ENCODE measurements at regions not wholly inside any gene's neighbourhood (a gene's known extent, or its start where the extent isn't known, plus 50 kb on each side); places are given as distances from the start of the nearest gene placed in this dataset.
"Not testable (repeated sequence)": the region's sequence is repeated elsewhere in the genome, so short reads cannot be mapped to it uniquely, and the experiment has no call there.

DNA sequence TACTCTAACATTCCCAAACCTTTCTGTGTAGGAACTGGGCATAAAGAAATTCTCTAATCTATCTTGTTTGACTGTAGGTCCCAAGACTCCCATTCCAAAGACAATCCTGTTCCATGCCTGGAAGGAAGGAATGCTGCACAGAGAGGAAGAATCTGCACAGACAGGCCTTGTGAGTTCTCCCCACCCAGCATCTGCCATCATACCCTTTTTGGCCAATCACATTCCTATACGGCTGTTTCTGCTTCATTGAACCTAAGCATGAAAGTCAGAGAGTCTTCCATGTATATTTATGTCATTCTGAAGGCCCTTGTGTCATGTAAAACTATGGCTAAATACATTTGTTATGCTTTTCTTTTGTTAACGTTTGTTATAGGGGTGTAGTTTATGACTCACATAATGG, 667.7 kb upstream of the IGFBP7 start:
- DNase-seq: no peak

DNA sequence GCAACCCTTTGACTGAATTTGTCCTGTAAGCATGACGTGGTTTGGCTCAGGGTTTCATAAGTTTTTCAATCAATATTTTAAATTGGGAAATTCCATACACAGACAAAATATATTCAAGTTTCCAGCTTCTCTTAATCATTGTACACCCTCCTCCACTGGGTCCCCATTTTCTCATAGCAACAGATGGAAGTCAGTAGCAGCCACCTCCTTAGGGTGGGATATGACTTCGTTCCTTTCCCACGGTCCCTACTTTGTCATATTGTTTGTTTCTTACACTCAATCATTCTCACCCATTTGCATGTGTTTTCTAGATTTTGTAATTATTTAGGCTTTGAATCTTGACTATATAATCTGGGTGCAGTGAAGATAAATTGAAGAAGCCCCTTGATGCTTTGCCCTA, 664.5 kb upstream of the IGFBP7 start:
- no peak for DNase-seq

DNA sequence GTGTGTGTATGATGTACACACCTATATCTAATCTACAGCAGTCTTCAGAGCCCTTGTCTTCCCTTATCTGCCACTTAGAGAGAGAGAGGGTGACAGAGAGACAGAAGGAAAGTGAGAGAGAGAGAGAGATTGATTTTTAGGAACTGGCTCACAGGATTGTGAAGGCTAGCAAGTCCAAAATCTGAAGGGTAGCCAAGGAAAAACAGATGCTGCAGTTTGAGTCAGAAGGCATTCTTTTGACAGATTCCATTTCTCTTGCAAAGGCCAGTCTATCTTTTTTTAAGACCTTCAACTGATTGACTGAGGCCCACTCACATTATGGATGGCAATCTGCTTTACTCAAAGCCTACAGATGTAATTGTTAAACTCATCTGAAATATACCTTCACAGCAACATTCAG, 664.0 kb upstream of the IGFBP7 start:
- no peak for DNase-seq

DNA sequence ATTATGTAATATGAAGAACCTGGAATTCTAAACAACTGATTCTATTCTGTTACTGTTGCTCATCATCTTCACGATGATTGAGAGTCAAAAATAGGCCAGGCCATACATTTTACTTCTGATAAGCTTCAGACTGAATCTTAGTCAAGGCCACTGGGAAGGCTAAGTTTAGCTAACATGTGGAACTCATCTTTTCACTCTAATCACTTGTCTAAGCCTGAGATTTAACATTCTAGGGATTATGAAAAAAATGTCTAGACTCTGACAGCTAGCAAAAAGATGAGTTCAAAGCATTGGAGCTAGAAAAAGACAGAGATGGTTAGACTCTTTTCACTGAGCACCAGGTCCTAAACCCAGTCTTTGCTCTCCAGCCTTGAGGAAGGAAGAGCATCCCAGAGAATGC, 656.2 kb upstream of the IGFBP7 start:
- DNase-seq: no peak

DNA sequence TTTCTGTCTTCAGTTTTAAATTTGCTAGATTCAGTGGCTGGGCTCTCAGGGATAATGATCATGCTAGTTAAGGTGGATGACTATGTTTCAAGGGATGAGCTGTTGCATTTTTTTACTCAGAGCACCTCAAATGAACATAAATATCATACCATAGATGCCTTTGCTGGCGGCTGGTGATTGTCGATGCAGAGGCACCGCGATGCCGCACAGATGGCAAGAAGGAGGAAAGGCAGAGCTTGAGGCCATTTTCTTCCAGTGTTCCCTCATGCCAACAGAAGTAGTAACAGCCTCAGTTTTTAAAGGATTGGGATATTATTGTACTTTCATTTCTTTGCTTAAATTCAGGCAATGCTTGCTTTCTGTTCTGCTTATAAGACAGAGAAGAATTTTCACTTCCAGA, 654.7 kb upstream of the IGFBP7 start:
- DNase-seq: no peak

DNA sequence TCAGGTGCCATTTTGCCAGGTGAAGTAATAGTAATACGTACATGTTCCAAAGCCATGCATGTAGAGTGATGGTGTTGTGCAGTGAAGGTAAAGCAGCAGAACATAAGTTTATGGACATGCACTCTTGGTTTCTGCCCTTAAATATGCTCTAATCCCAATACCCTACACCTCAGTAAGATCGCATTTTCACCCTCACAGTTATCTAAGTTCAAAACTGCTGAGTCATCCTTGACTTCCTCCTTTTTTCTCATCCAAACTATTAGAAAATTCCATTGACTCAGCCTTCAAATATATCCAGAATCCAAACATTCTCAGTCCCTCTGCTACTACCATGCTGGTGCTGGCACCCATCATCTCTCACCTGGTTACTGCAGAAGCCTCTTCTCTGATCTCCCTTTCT, 652.9 kb upstream of the IGFBP7 start:
- no peak for DNase-seq

DNA sequence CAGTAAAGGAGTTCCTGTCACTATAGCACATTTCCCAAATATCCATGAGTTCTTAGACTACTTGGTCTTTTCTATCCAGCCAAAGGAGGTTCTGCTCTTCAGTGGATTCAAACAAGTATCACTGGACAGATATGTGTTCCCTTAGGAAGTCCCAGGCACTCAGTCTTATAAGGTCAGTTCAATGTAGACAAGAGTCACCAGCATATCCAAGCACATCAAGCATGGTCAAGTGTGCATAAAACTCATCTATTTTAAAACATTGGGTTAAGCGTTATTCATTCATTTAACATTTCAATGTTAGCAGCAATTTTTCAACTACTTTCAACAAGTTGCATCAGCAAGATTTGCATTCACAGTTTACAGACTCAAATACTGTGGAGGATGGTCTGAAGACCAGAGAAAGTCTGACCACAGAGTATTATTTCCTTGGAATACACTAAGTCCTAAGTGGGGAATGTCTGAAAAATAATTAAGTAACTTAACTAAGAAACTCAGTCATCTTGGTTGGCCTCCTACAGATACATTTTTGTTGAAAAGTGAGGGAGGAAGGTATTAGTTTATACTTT, 630.5 kb upstream of the IGFBP7 start:
- DNase-seq: no peak

DNA sequence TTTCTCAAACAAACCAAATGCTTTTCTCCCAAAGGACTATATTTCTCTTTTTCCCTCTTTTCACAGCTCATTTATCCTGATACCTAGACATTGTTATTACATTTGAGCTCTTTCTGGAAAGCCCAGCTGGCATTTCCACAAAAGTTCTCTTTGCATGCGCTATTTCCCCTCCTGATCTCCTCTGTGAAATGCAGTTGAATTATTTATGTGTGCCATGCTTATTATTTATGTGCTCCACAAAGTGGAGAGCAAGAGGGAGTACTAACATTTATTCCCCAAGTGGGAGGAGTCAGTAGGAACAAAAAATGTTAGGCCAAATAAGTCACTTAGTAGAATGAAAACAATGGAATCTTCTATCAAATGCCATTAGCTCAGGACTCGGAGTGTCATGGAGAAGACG, 626.6 kb upstream of the IGFBP7 start:
- DNase-seq: no peak

DNA sequence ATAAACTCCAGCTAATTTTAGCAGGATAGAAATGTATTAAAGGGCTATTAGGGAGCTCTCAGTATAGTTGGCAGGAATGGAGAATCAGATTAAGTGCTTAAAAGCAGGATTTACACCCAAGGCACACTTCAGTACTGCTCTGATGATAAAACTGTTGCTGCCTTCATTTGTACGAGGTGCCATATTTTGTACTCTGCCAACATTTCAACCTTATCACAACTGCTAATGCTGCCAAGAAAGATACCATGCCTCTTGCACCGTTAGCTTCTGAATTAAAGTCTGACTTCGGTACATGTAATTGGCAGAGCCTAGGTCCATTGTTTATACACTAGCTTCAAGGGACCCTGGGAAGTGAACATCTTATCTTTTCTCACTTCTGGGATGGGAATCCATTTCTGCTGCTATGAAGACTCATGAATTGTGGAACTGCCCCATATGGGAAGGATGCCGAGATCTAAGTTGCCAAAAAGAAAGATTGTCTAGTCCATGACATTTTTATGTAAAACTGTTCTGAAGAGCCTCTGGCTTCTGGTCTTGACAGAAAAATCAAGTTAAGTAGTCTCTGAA, 624.0 kb upstream of the IGFBP7 start:
- DNase-seq: no peak

DNA sequence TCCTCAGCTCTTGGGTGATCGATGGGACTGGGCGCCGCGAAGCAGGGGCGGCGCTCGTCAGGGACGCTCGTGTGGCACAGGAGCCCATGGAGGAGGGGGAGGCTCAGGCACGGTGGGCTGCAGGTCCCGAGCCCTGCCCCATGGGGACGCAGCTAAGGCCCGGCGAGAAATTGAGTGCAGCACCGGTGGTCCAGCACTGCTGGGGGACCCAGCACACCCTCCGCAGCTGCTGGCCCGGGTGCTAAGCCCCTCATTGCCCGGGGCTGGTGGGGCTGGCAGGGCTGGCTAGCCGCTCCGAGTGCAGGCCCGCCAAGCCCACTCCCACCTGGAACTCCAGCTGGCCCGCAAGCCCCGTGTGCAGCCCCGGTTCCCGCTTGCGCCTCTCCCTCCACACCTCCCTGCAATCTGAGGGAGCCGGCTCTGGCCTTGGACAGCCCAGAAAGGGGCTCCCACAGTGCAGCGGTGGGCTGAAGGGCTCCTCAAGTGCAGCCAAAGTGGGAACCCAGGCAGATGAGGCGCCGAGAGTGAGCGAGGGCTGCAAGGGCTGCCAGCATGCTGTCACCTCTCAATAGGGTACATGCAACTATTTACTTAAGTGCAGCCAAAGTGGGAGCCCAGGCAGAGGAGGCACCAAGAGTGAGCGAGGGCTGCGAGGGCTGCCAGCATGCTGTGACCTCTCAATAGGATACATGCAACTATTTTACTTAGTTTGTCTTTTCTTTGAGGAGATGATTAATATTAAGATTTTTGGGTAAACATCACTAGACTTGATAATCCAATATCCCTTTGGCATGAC, 619.8 kb upstream of the IGFBP7 start:
- DNase-seq: not testable (repeated sequence)

DNA sequence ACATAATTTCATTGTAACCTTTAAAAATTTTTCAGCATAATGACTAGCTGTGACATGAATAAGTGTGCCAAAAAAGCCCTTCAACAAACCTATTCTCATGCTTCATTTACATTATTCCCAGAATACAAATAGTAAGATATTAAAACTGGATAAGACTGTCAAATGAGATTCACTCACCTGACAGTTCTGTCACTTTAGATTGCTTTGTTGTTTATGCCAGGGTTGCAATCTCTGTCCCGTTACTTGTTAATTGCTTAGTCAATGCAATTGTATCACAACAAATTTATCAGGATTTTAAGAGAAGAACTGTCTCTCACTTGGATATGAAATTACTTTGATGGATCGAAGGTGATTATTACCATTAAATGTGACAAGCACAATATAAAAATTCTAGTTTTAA, 616.0 kb upstream of the IGFBP7 start:
- DNase-seq: no peak

DNA sequence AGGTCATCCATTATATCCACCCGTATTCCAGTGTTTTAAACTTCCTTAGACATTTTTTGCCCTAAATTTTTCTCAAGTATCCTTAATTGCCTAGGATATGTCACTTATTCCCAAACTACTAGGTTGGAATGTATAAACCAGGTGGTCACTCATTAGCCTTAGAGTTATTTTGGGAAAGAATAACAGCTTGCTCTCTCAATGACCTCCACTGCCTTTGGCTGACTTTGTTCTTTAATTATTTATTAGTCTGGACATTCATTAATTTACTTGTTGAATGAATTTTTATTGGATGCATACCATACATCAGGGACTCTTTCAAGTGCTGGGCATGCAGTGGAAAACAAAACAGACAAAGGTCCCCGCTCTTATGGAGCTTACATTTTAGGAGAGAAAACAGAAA, 609.3 kb upstream of the IGFBP7 start:
- DNase-seq: no peak

DNA sequence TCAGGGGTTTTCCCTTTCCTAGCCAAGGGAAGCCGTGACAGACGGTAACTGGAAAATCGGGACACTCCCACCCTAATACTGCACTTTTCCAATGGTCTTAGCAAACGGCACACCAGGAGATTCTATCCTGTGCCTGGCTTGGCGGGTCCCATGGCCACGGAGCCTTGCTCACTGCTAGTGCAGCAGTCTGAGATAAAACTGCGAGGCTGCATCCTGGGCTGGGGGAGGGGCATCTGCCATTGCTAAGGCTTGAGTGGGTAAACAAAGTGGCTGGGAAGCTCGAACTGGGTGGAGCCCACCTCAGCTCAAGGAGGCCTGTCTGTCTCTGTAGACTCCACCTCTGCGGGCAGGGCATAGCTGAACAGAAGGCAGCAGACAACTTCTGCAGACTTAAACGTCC, 604.1 kb upstream of the IGFBP7 start:
- not testable (repeated sequence) for DNase-seq

DNA sequence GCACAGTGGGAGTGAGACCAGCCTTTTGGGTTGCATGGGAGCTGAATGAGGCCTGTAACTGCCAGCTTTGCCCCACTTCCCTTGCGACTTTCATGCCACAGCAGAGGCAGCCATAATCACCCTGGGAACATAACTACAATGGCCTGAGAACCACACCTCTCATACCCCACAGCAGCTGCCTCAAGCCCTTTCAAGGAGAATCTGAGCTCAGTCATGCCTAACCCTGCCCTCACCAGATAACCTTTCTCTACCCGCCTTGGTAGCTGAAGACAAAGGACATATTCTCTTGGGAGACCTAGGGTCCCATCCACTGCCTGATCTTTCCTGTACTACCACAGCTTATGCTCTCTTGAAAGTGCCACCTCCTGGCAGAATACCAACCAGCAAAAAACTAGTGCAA, 599.9 kb upstream of the IGFBP7 start:
- DNase-seq: no peak

DNA sequence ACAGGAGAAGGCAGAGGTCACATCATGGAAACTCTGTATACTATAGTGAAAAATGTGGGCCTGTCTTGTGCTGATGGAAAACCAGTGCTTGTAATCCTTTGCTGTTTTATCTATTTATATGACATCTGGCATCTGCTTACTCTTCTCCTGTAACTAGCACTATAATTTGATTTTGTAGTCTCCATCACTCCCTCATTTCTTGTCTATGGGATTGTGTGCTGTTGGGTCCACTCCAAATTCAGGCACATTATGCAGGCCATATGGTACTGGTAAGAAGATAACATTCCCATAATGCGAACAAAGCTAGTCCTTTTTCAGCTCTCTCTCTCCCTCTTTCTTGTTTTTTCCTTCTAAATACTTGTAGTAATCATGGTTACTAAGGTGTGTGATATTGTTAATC, 581.2 kb upstream of the IGFBP7 start:
- DNase-seq: no peak

DNA sequence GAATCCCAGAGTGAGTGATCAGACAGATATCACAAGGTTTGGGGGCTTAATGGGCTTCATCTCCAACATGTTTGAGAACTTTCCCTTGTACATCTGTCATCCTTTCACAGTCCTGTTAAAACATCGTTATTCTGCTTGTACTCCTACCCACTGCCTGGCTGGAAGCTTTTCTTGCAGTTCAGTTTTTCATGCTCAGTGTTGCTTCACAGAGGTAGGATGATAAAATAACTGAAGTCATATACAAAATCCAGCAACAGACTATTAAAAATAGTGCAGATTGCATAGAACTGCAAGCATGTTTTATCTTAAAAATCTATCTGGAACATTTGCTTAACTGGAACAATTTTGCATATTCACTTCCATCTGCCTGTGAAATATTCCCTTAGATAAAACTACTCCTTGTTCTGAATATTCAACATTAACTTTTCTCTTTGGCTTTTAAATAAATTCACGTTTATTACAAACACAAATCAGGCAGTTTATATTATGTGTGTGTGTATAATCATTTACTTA, 579.6 kb upstream of the IGFBP7 start:
- no peak for DNase-seq

DNA sequence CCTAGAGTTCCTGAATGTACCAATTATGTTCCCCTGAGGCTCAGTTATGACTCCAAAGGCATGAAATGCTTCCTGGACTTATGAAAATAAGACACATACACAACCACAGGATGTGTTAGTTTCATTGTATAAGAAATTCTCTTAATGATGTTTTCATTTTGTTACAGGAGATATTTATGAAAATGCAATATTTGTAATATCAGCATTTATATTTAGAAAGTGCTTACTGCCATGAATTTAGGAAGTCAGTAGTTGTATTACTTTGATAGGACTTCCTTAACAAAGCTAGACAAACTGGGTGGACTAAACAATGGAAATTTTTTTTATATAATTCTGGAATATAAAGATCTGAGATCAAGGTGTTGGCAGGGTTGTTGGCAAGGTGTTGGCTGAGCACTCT, 572.1 kb upstream of the IGFBP7 start:
- no peak for DNase-seq

DNA sequence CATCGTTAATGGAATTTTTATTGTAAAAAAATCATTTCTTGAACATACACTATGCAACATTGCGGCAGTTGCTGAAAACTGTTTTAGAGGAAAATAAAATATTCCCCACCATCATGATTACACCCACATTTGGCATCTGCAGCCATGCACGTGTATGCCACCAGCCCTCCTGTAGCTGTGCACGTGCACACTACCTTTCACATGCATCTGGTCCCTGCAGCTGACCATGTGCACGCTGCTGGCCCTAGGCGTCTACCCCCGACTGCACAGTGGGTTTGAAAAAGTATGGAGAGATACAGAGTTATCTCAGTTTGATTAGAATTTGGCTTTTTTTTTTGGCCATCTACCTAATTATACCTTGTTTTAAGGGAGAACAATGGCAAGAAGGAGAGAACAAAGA, 569.8 kb upstream of the IGFBP7 start:
- DNase-seq: no peak

DNA sequence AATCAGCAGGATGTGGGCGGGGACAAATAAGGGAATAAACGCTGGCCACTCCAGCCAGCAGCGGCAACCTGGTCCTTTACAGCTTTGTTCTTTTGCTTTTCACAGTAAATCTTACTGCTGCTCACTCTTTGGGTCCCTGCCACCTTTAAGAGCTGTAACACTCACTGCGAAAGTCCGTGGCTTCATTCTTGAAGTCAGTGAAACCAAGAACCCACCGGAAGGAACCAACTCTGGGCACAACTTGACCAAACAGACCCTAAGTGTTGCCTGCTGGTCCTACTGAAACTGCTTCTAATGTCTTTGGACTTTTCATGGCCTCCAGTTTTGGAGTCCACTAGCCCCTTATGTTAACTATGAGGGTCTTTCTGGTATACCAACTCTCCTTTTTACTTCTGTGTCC, 566.2 kb upstream of the IGFBP7 start:
- DNase-seq: no peak

DNA sequence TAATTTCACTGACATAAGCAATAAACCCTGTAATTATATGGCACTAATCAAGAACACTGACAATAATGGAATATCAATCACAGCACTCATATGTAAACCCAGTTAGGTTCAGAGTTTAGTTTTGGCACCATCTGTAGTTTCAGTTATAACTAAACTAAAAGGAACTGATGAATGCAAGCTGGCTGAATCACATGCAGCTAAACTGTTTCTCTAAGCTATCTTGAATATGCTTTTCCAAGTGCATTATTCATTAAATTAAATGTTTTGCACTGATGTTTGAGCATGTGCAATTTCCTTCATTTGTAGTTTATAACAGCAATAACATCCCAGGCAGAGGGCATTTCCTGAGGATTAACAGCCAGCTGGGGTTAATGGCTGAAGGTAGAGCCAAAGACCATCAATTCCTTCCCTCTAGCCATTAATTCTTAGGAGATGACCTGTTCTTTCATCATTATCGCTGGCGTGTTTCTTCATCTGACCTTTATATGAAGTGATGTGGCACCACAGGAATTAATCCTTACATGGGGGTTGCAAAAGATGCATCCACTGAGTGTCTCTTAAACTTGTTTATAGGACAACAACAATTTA, 562.8 kb upstream of the IGFBP7 start:
- no peak for DNase-seq

DNA sequence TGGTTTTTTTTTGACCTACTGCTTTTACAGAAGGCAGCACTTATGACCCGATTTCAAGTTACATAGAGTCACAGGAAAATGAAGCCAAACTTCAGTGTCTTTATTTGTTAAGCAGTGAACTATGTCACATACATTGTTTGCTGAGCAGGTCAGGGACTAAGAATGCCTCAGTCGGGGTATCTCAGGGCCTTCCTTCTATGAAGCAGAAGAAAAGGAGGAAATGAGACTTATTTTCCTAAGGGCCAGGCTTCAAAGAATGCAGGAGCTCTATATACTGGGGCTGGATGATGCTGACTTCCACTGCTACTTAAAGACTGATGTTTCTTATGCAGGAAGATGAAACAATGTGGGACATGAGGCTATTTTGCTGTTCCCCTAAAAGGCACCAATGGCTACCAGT, 558.4 kb upstream of the IGFBP7 start:
- no peak for DNase-seq

DNA sequence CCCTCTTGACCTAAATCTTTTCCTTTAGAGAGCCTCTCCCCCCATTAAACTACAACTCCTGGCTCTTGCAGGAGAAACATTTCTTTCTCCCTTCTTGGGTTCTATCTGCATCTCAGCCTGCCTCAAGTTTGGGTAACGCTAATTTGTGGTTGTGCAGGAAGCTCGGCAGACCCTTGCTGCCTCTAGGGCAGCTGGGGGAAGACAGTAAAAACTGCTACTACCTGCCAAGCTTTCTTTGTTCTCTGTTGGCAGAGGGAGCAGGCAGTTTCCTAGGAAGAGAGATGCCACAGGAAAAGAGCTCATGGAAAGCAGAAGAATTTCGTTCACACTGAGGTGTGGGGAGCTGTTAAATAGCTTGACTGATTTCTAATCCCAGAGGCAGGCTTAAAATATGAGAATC, 555.6 kb upstream of the IGFBP7 start:
- DNase-seq: no peak

DNA sequence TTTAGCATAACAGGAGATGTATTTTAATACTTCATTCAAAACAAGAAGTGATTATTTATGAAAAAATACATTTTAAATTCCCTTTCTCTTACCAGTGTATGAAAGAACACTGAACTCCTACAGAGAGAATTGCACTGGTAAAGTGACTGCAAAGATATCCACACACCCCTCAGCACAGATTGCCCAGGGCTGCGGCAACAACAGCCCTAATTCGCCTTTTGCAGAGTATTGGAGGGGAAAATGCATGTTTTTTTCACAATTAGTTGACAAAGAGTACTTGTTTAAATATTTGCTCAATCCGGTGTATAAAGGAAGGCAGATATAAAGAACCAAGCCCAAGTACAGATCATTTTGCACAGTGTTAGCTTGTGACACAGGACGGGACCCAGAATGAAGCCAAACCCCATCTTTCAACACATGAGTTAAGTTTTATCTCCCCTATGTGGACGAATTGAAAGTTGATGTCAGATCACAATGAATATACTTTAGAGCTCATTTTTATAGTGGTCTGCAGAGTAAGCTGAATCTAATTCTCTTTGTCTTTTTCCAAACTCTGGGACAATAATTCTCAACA, 551.4 kb upstream of the IGFBP7 start:
- no peak for DNase-seq

DNA sequence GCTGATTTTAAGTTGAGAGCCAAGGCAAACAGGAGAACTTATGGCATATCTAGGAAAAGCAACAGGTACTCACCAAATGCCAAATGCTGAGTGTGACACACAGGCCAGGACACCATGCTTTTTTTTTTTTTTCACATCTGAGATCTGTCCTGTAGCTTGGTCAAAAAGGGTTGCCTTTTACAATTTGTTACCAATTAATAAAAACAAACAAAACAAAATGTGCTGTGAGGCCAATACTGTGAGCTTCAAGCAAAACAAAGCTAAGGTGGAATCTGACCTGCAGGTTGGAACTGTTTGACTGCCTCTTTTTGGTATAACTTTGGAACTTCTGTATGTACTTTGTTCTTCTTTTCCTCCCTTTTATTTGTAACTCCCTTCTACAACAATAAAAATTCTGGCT, 548.5 kb upstream of the IGFBP7 start:
- no peak for DNase-seq
